ENCODE measurements at regions not wholly inside any gene's neighbourhood (a gene's known extent, or its start where the extent isn't known, plus 50 kb on each side); places are given as distances from the start of the nearest gene placed in this dataset.

DNA sequence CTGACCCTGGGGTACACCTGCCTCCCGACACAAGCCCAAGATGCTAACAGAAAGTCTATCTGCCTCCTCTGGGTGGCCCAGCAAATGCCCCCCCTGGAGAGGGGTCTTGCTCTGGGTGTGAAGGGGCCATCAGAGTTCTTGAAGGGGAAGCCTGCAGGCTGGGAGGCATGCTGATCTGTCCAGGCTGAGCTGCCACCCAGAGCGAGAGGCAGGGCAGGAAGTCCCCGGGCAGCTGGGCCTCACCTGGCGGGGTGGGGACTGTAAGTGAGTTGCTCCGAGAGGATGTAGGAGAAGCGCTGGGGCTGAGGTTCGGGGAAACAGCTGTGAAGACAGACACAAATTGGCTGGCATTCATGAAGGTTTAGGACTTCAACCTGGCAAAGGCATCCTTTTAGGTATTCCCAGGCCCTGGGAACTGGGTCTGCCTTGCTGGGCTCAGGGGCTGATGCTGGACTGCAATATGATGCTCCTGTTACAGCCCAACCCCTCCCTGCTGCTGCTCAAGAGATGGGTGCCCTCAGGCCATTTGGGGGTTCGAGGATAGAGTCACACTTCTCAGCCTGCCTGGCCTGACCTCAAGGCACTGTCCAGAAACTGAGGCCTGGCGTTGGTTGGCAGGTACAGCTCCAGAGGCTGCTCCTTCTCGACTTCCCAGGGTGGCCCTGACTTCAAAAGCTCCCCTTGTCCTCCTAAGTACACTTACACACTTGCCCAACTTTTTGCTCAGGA is 60.2 kb upstream of the LYVE1 start:
- no peak overlapping the region for H3K4me3 ChIP-seq (ENCODE audit: low read depth, low read length)
- H3K36me3 ChIP-seq (ENCODE audit: control insufficient read depth, insufficient read depth, low read length) = no peaks in the 10 kb centered on the region
- DNase-seq (ENCODE audit: low read depth) = no peak
- TF ChIP-seq, protein P1, sequence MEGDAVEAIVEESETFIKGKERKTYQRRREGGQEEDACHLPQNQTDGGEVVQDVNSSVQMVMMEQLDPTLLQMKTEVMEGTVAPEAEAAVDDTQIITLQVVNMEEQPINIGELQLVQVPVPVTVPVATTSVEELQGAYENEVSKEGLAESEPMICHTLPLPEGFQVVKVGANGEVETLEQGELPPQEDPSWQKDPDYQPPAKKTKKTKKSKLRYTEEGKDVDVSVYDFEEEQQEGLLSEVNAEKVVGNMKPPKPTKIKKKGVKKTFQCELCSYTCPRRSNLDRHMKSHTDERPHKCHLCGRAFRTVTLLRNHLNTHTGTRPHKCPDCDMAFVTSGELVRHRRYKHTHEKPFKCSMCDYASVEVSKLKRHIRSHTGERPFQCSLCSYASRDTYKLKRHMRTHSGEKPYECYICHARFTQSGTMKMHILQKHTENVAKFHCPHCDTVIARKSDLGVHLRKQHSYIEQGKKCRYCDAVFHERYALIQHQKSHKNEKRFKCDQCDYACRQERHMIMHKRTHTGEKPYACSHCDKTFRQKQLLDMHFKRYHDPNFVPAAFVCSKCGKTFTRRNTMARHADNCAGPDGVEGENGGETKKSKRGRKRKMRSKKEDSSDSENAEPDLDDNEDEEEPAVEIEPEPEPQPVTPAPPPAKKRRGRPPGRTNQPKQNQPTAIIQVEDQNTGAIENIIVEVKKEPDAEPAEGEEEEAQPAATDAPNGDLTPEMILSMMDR (IDR thresholded peaks at IDR 0.05; ENCODE audit: insufficient read depth, low read length, poor library complexity, severe bottlenecking) = no peak
- no peaks in the 10 kb centered on the region for H3K27me3 ChIP-seq (ENCODE audit: control insufficient read depth, insufficient read depth, low read length)

DNA sequence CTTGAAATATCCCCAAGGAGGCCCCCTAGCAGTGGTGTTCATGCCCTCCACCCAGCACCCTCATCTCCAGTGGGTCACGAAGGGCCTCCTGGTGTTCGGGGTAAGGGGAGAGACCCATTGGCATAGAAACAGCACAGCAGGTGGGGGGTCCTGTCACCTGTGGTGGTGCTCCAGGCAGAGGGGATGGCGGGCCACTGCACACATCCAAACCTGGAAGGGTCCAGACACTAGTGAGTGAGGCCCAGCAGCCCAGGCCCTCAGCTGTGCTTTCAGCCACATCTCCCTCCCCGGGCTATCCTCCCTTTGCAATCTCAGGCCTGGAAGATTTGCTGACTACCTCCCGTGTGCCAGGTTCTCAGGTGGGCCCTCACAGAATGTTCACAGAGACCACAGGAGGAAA is 59.4 kb upstream of the LYVE1 start:
- Histone ChIP-seq H3K4me3 (ENCODE audit: low read depth, low read length) (no peak overlapping the region), H3K27me3 (ENCODE audit: control insufficient read depth, insufficient read depth, low read length) (no peaks in the 10 kb centered on the region), H3K36me3 (ENCODE audit: control insufficient read depth, insufficient read depth, low read length) (no peaks in the 10 kb centered on the region)
- TF ChIP-seq, protein P1 (IDR thresholded peaks at IDR 0.05; ENCODE audit: insufficient read depth, low read length, poor library complexity, severe bottlenecking) = no peak
- DNase-seq (ENCODE audit: low read depth) = no peak

DNA sequence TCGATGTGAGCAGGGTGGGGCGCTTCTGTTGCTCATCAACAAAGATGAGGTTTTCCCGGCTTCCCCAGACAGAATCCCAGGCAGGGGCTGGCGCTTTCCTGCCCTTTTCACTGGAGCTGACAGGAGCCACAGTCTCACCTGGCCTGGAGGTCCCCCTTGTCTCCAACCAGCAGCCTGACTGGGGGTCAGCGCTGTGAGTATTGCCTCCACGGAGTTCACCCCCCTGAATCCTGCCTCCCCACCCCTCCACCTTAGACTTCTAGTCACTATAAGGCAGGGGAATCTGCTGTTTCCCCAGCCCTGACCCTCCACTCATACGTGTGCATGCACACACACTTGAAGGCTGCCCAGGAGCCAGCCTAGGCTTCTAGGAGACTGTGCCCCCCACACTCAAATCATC is 58.8 kb upstream of the LYVE1 start:
- TF ChIP-seq, protein P1 (IDR thresholded peaks at IDR 0.05; ENCODE audit: insufficient read depth, low read length, poor library complexity, severe bottlenecking) = no peak
- no peaks in the 10 kb centered on the region for H3K36me3 ChIP-seq (ENCODE audit: control insufficient read depth, insufficient read depth, low read length)
- no peaks in the 10 kb centered on the region for H3K27me3 ChIP-seq (ENCODE audit: control insufficient read depth, insufficient read depth, low read length)
- no peak overlapping the region for H3K4me3 ChIP-seq (ENCODE audit: low read depth, low read length)
- DNase-seq (ENCODE audit: low read depth) = no peak

DNA sequence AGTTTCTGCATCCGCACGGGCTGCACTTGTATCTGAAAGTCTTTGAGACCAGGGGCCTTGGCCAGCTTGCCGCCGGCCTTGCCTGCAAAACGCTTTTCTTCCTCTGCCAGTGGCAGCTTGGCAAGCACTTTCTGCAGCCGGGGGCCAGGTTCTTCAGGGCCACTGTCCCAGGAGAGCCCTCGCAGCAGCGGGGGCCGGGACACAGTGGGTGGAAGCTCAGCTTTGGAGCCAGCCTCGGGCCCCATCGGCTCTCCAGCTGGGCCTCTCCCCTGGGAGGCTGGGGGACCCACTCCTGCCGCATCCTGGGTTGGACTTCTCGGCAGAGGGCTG is 57.5 kb upstream of the LYVE1 start:
- Histone ChIP-seq H3K4me3 (ENCODE audit: low read depth, low read length) (no peak overlapping the region), H3K36me3 (ENCODE audit: control insufficient read depth, insufficient read depth, low read length) (no peaks in the 10 kb centered on the region), H3K27me3 (ENCODE audit: control insufficient read depth, insufficient read depth, low read length) (no peaks in the 10 kb centered on the region)
- TF ChIP-seq, protein P1 (IDR thresholded peaks at IDR 0.05; ENCODE audit: insufficient read depth, low read length, poor library complexity, severe bottlenecking) = no peak
- no peak for DNase-seq (ENCODE audit: low read depth)

DNA sequence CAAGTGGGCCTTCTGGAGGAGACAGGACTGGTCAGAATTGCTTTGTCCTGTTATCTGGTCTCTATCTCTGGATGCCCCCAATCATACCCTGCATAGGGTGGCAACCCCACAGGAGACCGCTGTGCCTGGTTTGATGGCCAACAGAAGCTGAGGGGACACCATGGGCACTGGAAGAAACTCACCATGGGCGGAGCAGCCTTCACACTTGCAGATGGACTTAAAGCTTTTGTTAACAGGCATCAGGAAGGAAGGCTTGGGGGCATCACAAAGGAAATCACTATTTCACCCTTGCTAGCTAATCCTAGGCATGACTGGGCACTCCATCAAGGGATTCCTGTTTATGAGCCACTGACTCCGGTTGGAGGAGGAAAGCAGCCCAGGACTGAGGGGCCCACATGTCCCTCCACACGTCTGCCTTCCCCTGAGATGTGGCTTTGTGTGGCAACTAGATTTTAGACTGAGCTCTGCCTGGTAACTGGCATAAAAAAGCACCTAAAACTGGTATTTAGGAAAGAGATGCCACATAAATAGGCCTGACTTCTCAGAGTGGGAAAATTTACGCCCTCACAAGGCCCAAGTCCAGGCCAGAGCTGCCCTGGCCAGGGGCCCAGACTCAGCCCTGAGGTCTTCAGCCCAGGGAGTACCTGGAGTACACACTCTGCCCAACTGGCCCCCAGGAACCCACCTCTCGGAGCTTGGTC is 57.0 kb upstream of the LYVE1 start:
- TF ChIP-seq, protein P1 (IDR thresholded peaks at IDR 0.05; ENCODE audit: insufficient read depth, low read length, poor library complexity, severe bottlenecking) = no peak
- Histone ChIP-seq H3K36me3 (ENCODE audit: control insufficient read depth, insufficient read depth, low read length) (no peaks in the 10 kb centered on the region), H3K27me3 (ENCODE audit: control insufficient read depth, insufficient read depth, low read length) (no peaks in the 10 kb centered on the region), H3K4me3 (ENCODE audit: low read depth, low read length) (no peak overlapping the region)
- no peak for DNase-seq (ENCODE audit: low read depth)

Measured in kidney epithelial cell (primary cell).